Keratinocyte (primary cell): ENCODE measurements at regions not wholly inside any gene's neighbourhood (a gene's known extent, or its start where the extent isn't known, plus 50 kb on each side); places are given as distances from the start of the nearest gene placed in this dataset.

ENCODE experiments used
- DNase-seq: peaks from one replicate; pipeline ENCODE4 v3.0.0-alpha.2; 2011; ENCODE audit warnings: low read depth, missing footprints, low spot score
- FAIRE-seq: peaks from 2 replicates; lab custom pipeline; 2011; peaks lifted over from hg19 to GRCh38; lab: Jason Lieb, UNC
- H2AFZ ChIP-seq: 2 replicates; pipeline ENCODE4 v1.6.0; 2012; ENCODE audit warnings: low read length, control low read depth, inconsistent platforms; ENCODE audit not compliant: control insufficient read depth
- H3K27ac ChIP-seq: 2 replicates; pipeline ENCODE4 v1.5.1; 2011; ENCODE audit warnings: low read length; ENCODE audit not compliant: control insufficient read depth, insufficient read depth
- H3K27me3 ChIP-seq: 3 replicates; pipeline ENCODE4 v1.6.0; 2011; ENCODE audit warnings: low read length; ENCODE audit not compliant: control insufficient read depth, insufficient read depth; ENCODE audit errors: extremely low read depth
- H3K36me3 ChIP-seq, 2 experiments: 2 replicates in 1 of 2; 3 replicates in 1 of 2; pipeline ENCODE4 v1.5.1; 2011; ENCODE audit warnings: low read length in 2 of 2, mild to moderate bottlenecking in 1 of 2; ENCODE audit not compliant: control insufficient read depth in 2 of 2, insufficient read depth in 2 of 2; ENCODE audit errors: extremely low read depth in 1 of 2
- H3K4me1 ChIP-seq: 3 replicates; pipeline ENCODE4 v1.5.1; 2011; ENCODE audit warnings: low read length; ENCODE audit not compliant: control insufficient read depth, insufficient read depth; ENCODE audit errors: extremely low read depth
- H3K4me2 ChIP-seq: 3 replicates; pipeline ENCODE4 v1.6.0; 2011; ENCODE audit warnings: low read depth, low read length; ENCODE audit not compliant: control insufficient read depth, insufficient read depth; ENCODE audit errors: extremely low read depth
- H3K4me3 ChIP-seq, 3 experiments: fragments of 200-600 bp in 1 of 3; sonication (generic) in 1 of 3; 2 replicates in 2 of 3; 3 replicates in 1 of 3; pipeline ENCODE4 v1.5.1; 2011 to 2016; ENCODE audit warnings: low read length in 3 of 3, mild to moderate bottlenecking in 3 of 3, control low read depth in 2 of 3, inconsistent platforms in 1 of 3, low read depth in 1 of 3, mixed read lengths in 1 of 3, mixed run types in 1 of 3, moderate library complexity in 1 of 3; ENCODE audit not compliant: control insufficient read depth in 2 of 3, insufficient read depth in 2 of 3; ENCODE audit errors: extremely low read depth in 1 of 3
- H3K79me2 ChIP-seq: 2 replicates; pipeline ENCODE4 v1.6.0; 2012; ENCODE audit warnings: low read length; ENCODE audit not compliant: control insufficient read depth, insufficient read depth
- H3K9ac ChIP-seq: 3 replicates; pipeline ENCODE4 v1.6.0; 2011; ENCODE audit warnings: low read length; ENCODE audit not compliant: control insufficient read depth, insufficient read depth; ENCODE audit errors: extremely low read depth
- H3K9me1 ChIP-seq: 3 replicates; pipeline ENCODE4 v1.6.0; 2011; ENCODE audit warnings: low read length; ENCODE audit not compliant: control insufficient read depth, insufficient read depth; ENCODE audit errors: extremely low read depth
- H3K9me3 ChIP-seq: 2 replicates; pipeline ENCODE4 v1.5.1; 2012; ENCODE audit warnings: low read depth, low read length; ENCODE audit not compliant: control insufficient read depth
- H4K20me1 ChIP-seq: 3 replicates; pipeline ENCODE4 v1.6.0; 2011; ENCODE audit warnings: low read length; ENCODE audit not compliant: control insufficient read depth, insufficient read depth; ENCODE audit errors: extremely low read depth
- EZH2 ChIP-seq: IDR thresholded peaks from one replicate; pipeline ENCODE4 v1.6.1; 2012; ENCODE audit warnings: inconsistent platforms, mild to moderate bottlenecking, low read length, moderate library complexity
- dilution Hi-C: fragments of 300-500 bp; cut with MboI; formaldehyde crosslinking; loops from one replicate; pipeline ENCODE4 v1.7.0; 2020; ENCODE audit warnings: low sequenced_read_pairs; ENCODE audit not compliant: extremely low pct_ligation_motif_present
- TF ChIP-seq, protein P1 (sequence below), 3 experiments: IDR thresholded peaks in 1 of 3; conservative IDR thresholded peaks in 1 of 3; optimal IDR thresholded peaks in 1 of 3; 2 replicates in 2 of 3; 3 replicates in 1 of 3; pipeline versions ENCODE3 to v1.5.1; 2011; ENCODE audit warnings: low read length in 3 of 3, mild to moderate bottlenecking in 3 of 3, moderate library complexity in 2 of 3, control low read depth in 1 of 3, inconsistent platforms in 1 of 3; ENCODE audit not compliant: insufficient read depth in 2 of 3; ENCODE audit errors: extremely low read depth in 1 of 3

DNA sequence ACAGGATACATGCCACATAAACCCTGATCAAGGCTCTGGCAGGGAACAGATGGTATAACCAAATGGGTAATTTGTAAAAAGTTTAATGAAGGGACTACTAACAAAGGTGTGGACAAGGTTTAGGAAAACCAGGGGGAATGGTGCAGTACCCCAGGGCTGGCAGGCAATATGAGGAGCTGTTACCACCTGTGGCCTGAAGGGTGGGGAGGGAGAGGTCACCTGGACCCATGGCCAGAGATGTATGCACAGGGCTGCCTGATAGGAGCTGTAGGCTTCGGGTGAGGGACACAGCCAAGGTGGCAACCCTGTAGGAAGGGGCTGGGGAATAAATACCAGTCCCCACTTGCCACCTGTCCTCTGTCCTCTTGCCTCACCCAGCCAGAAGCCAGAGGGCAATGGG, 51.4 kb upstream of the ID3 start:
- Histone ChIP-seq H3K79me2 (no peaks in the 10 kb centered on the region), H3K4me1 (no peaks in the 10 kb centered on the region), H3K4me2 (no peak overlapping the region), H3K9me3 (no peaks in the 10 kb centered on the region), H3K27me3 (peaks cover 3% of the 10 kb centered on the region), H3K9ac (no peak overlapping the region), H2AFZ (no peak overlapping the region), H3K36me3 (no peaks in the 10 kb centered on the region), H3K27ac (no peak overlapping the region), H3K9me1 (no peaks in the 10 kb centered on the region), H3K4me3 (no peak overlapping the region), H4K20me1 (no peaks in the 10 kb centered on the region)
- FAIRE-seq (no peak), DNase-seq (no peak)
- TF ChIP-seq, protein P1, sequence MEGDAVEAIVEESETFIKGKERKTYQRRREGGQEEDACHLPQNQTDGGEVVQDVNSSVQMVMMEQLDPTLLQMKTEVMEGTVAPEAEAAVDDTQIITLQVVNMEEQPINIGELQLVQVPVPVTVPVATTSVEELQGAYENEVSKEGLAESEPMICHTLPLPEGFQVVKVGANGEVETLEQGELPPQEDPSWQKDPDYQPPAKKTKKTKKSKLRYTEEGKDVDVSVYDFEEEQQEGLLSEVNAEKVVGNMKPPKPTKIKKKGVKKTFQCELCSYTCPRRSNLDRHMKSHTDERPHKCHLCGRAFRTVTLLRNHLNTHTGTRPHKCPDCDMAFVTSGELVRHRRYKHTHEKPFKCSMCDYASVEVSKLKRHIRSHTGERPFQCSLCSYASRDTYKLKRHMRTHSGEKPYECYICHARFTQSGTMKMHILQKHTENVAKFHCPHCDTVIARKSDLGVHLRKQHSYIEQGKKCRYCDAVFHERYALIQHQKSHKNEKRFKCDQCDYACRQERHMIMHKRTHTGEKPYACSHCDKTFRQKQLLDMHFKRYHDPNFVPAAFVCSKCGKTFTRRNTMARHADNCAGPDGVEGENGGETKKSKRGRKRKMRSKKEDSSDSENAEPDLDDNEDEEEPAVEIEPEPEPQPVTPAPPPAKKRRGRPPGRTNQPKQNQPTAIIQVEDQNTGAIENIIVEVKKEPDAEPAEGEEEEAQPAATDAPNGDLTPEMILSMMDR (optimal IDR thresholded peaks at IDR 0.05 in 1 of 3, IDR thresholded peaks at IDR 0.05 in 1 of 3, conservative IDR thresholded peaks at IDR 0.05 in 1 of 3; ENCODE audit: extremely low read depth in 1 of 3, insufficient read depth in 2 of 3, low read length in 3 of 3), result no peak
- no peak for TF ChIP-seq EZH2
- dilution Hi-C loops, result no loop called here

DNA sequence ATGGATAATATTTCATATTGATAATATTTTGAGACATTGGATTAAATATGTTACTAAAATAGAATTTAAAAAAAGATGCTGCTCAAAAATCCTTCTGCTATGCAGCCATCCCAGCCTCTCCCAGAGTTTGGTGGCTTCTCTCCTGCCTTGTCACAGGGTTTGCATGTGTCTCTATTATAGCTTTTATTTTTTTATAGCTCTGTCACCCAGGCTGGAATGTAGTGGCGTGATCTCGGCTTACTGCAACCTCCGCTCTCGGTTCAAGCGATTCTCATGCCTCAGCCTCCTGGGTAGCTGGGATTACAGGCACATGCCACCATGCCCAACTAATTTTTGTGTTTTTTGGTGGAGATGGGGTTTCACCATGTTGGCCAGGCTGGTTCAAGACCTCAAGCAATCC, 50.7 kb upstream of the ID3 start:
- Histone ChIP-seq H4K20me1 (no peaks in the 10 kb centered on the region), H3K4me1 (no peaks in the 10 kb centered on the region), H3K9ac (no peak overlapping the region), H3K27me3 (peaks cover 3% of the 10 kb centered on the region), H2AFZ (no peak overlapping the region), H3K9me3 (no peaks in the 10 kb centered on the region), H3K79me2 (no peaks in the 10 kb centered on the region), H3K4me3 (no peak overlapping the region), H3K9me1 (no peaks in the 10 kb centered on the region), H3K36me3 (no peaks in the 10 kb centered on the region), H3K27ac (no peak overlapping the region), H3K4me2 (no peak overlapping the region)
- TF ChIP-seq, protein P1 (optimal IDR thresholded peaks at IDR 0.05 in 1 of 3, IDR thresholded peaks at IDR 0.05 in 1 of 3, conservative IDR thresholded peaks at IDR 0.05 in 1 of 3; ENCODE audit: extremely low read depth in 1 of 3, insufficient read depth in 2 of 3, low read length in 3 of 3), result no peak
- no peak for TF ChIP-seq EZH2
- dilution Hi-C loops, result no loop called here
- DNase-seq (no peak), FAIRE-seq (no peak)
